WTC11 (cell line): ENCODE measurements at regions not wholly inside any gene's neighbourhood (a gene's known extent, or its start where the extent isn't known, plus 50 kb on each side); places are given as distances from the start of the nearest gene placed in this dataset.

Experiments used
- CREM ChIP-seq: sonication (generic); formaldehyde crosslinking; IDR thresholded peaks from 2 replicates; pipeline ENCODE4 v1.8.1; 2022; ENCODE audit warnings: mild to moderate bottlenecking, missing genetic modification reagents, moderate library complexity
- CTCF ChIP-seq: fragments of 200-600 bp; IDR thresholded peaks from 2 replicates; pipeline ENCODE4 v1.8.0; 2022; ENCODE audit warnings: antibody characterized with exemption
- FOXK1 ChIP-seq: sonication (generic); formaldehyde crosslinking; IDR thresholded peaks from 2 replicates; pipeline ENCODE4 v1.8.0; 2022; ENCODE audit warnings: mild to moderate bottlenecking, moderate library complexity, missing genetic modification reagents
- FOXP1 ChIP-seq: sonication (generic); formaldehyde crosslinking; IDR thresholded peaks from 2 replicates; pipeline ENCODE4 v1.8.0; 2022; ENCODE audit warnings: missing genetic modification reagents, mild to moderate bottlenecking, moderate library complexity, borderline replicate concordance
- NR3C1 ChIP-seq: sonication (generic); formaldehyde crosslinking; conservative IDR thresholded peaks from 2 replicates; pipeline ENCODE4 v1.8.1; 2023; ENCODE audit warnings: low read depth, mild to moderate bottlenecking, missing genetic modification reagents
- PRDM15 ChIP-seq: sonication (generic); formaldehyde crosslinking; IDR thresholded peaks from 2 replicates; pipeline ENCODE4 v1.8.0; 2022; ENCODE audit warnings: missing genetic modification reagents
- RELA ChIP-seq: sonication (generic); formaldehyde crosslinking; IDR thresholded peaks from 2 replicates; pipeline ENCODE4 v1.8.1; 2022; ENCODE audit warnings: missing genetic modification reagents, mild to moderate bottlenecking, borderline replicate concordance
- TCF7 ChIP-seq: sonication (generic); formaldehyde crosslinking; IDR thresholded peaks from 2 replicates; pipeline ENCODE4 v1.8.0; 2022; ENCODE audit warnings: mild to moderate bottlenecking, low read depth, missing genetic modification reagents, moderate library complexity
- USF2 ChIP-seq: sonication (generic); formaldehyde crosslinking; IDR thresholded peaks from 2 replicates; pipeline ENCODE4 v1.8.1; 2023; ENCODE audit warnings: mild to moderate bottlenecking, missing genetic modification reagents, moderate library complexity
- TF ChIP-seq, protein P1 (sequence below): sonication (generic); formaldehyde crosslinking; IDR thresholded peaks from 2 replicates; pipeline ENCODE4 v1.8.1; 2023; ENCODE audit warnings: mild to moderate bottlenecking, missing genetic modification reagents

DNA sequence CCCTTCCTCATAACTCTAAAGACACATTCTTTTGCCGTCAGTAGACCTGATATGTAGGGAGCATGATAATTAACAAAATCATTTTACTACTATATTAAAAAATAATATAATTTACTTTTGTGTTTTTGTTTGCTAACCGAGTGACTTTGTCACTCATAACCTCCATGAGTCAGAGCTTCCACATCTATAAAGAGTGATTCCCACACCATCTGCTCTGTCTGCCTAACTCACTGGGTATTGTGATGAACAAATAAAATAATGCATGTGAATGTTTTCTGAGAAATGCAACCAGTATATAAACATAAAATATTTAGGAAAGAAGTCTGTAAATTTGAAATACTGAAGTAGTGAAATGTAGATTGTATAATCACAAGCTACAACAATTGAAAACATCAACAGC, 123.4 kb upstream of the DSEL start:
- TF ChIP-seq CTCF (no peak), NR3C1 (no peak), FOXP1 (CRISPR knock-in tag) (no peak), CREM (CRISPR knock-in tag) (no peak), TCF7 (CRISPR knock-in tag) (no peak), FOXK1 (CRISPR knock-in tag) (no peak), PRDM15 (no peak), USF2 (CRISPR knock-in tag) (no peak), RELA (CRISPR knock-in tag) (no peak)
- TF ChIP-seq, protein P1, sequence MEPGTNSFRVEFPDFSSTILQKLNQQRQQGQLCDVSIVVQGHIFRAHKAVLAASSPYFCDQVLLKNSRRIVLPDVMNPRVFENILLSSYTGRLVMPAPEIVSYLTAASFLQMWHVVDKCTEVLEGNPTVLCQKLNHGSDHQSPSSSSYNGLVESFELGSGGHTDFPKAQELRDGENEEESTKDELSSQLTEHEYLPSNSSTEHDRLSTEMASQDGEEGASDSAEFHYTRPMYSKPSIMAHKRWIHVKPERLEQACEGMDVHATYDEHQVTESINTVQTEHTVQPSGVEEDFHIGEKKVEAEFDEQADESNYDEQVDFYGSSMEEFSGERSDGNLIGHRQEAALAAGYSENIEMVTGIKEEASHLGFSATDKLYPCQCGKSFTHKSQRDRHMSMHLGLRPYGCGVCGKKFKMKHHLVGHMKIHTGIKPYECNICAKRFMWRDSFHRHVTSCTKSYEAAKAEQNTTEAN (CRISPR knock-in tag), result no peak
